OCI-LY1 (cell line): ENCODE measurements at regions not wholly inside any gene's neighbourhood (a gene's known extent, or its start where the extent isn't known, plus 50 kb on each side); places are given as distances from the start of the nearest gene placed in this dataset.

Experiments used
- H2AFZ ChIP-seq: fragments of 200-600 bp; sonication (generic), shearing (Covaris generic); 2 replicates; pipeline ENCODE4 v1.6.0; 2014; ENCODE audit warnings: antibody characterized with exemption, mild to moderate bottlenecking, low read length
- H3F3A ChIP-seq: fragments of 200-600 bp; sonication (generic), shearing (Covaris generic); 2 replicates; pipeline ENCODE4 v1.6.0; 2014; ENCODE audit warnings: mild to moderate bottlenecking, antibody characterized with exemption, low read length, moderate library complexity; ENCODE audit not compliant: insufficient read depth
- H3K27ac ChIP-seq: fragments of 200-600 bp; sonication (generic); 2 replicates; pipeline ENCODE4 v1.5.1; 2014; ENCODE audit warnings: low read length, mixed run types, mild to moderate bottlenecking, low read depth; ENCODE audit not compliant: poor library complexity, severe bottlenecking
- H3K27me3 ChIP-seq: fragments of 200-600 bp; sonication (generic); 2 replicates; pipeline ENCODE4 v1.6.0; 2014; ENCODE audit warnings: antibody characterized with exemption, mild to moderate bottlenecking, low read length, moderate library complexity; ENCODE audit not compliant: insufficient read depth
- H3K36me3 ChIP-seq: fragments of 200-600 bp; sonication (generic); 2 replicates; pipeline ENCODE4 v1.6.1; 2014; ENCODE audit warnings: mild to moderate bottlenecking, antibody characterized with exemption, low read length, moderate library complexity, mixed read lengths; ENCODE audit not compliant: insufficient read depth
- H3K4me1 ChIP-seq: fragments of 200-600 bp; sonication (generic); 2 replicates; pipeline ENCODE4 v1.5.1; 2014; ENCODE audit warnings: mild to moderate bottlenecking, low read length, moderate library complexity; ENCODE audit not compliant: insufficient read depth, severe bottlenecking
- H3K4me2 ChIP-seq: fragments of 200-600 bp; sonication (generic), shearing (Covaris generic); 2 replicates; pipeline ENCODE4 v1.6.1; 2014; ENCODE audit warnings: low read length
- H3K4me3 ChIP-seq: fragments of 200-600 bp; sonication (generic); 2 replicates; pipeline ENCODE4 v1.5.1; 2014; ENCODE audit warnings: low read length, low read depth, mild to moderate bottlenecking, mixed read lengths; ENCODE audit not compliant: poor library complexity, severe bottlenecking
- H3K79me2 ChIP-seq: fragments of 200-600 bp; shearing (Covaris generic); 2 replicates; pipeline ENCODE4 v1.6.1; 2016; ENCODE audit warnings: mixed run types, low read length, mixed read lengths; ENCODE audit not compliant: insufficient read depth
- H3K9ac ChIP-seq: fragments of 200-600 bp; sonication (generic), shearing (Covaris generic); 2 replicates; pipeline ENCODE4 v1.6.1; 2014; ENCODE audit warnings: mild to moderate bottlenecking, low read length, mixed read lengths
- H3K9me2 ChIP-seq: fragments of 200-600 bp; sonication (generic), shearing (Covaris generic); 2 replicates; pipeline ENCODE4 v1.6.1; 2014; ENCODE audit warnings: low read depth, mild to moderate bottlenecking, low read length, mixed read lengths
- H3K9me3 ChIP-seq: fragments of 200-600 bp; shearing (Covaris generic); 2 replicates; pipeline ENCODE4 v1.6.1; 2014; ENCODE audit warnings: low read length, mixed read lengths
- H4K20me1 ChIP-seq: fragments of 200-600 bp; sonication (generic), shearing (Covaris generic); 2 replicates; pipeline ENCODE4 v1.6.0; 2016; ENCODE audit warnings: mild to moderate bottlenecking, low read length; ENCODE audit not compliant: insufficient read depth
- CTCF ChIP-seq: fragments of 200-600 bp; sonication (generic), shearing (Covaris generic); IDR thresholded peaks from 2 replicates; pipeline ENCODE4 v1.5.1; 2017; ENCODE audit warnings: mild to moderate bottlenecking, antibody characterized with exemption, low read length, moderate library complexity, mixed read lengths
- EZH2 ChIP-seq: fragments of 200-600 bp; sonication (generic), shearing (Covaris generic); IDR thresholded peaks from 2 replicates; pipeline ENCODE4 v1.8.0; 2017; ENCODE audit warnings: borderline replicate concordance, mixed run types, mild to moderate bottlenecking, antibody characterized with exemption, low read length, moderate library complexity, mixed read lengths

- H3F3A ChIP-seq: no peaks in the 10 kb centered on the region
- no peak overlapping the region for H3K4me3 ChIP-seq
- no peaks in the 10 kb centered on the region for H3K79me2 ChIP-seq
- H3K36me3 ChIP-seq: no peaks in the 10 kb centered on the region
- TF ChIP-seq EZH2: no peak
- no peak for TF ChIP-seq CTCF
- no peak overlapping the region for H3K27ac ChIP-seq
- H3K9me2 ChIP-seq: no peaks in the 10 kb centered on the region
- no peak overlapping the region for H3K9ac ChIP-seq
- H3K4me2 ChIP-seq: no peak overlapping the region
- no peaks in the 10 kb centered on the region for H4K20me1 ChIP-seq
- H3K27me3 ChIP-seq: no peaks in the 10 kb centered on the region
- H3K9me3 ChIP-seq: no peaks in the 10 kb centered on the region
- H2AFZ ChIP-seq: no peak overlapping the region
- H3K4me1 ChIP-seq: peaks cover 13% of the 10 kb centered on the region
Observed at GRCh38 chr4:123249821-123250220, 146.8 kb upstream of the SPRY1 start.

- Histone ChIP-seq H2AFZ (no peak overlapping the region), H3K4me1 (peaks cover 6% of the 10 kb centered on the region), H3K9me3 (no peaks in the 10 kb centered on the region), H3K36me3 (0 out of 2 replicates have a peak, but pooled peaks cover 1% of the 10 kb centered on the region), H3K9me2 (no peaks in the 10 kb centered on the region), H3K9ac (no peak overlapping the region), H3K4me2 (no peak overlapping the region), H3K79me2 (no peaks in the 10 kb centered on the region), H3K27ac (no peak overlapping the region), H3F3A (no peaks in the 10 kb centered on the region), H4K20me1 (no peaks in the 10 kb centered on the region), H3K4me3 (no peak overlapping the region), H3K27me3 (no peaks in the 10 kb centered on the region)
- no peak for TF ChIP-seq CTCF
- no peak for TF ChIP-seq EZH2
Observed at GRCh38 chr4:123250843-123251242, 145.8 kb upstream of the SPRY1 start.

GRCh38 chr4:123255971-123256370, 140.6 kb upstream of the SPRY1 start:
- Histone ChIP-seq H3K4me2 (no peak overlapping the region), H3K79me2 (no peaks in the 10 kb centered on the region)

More at GRCh38 chr4:123255971-123256370, 140.6 kb upstream of the SPRY1 start:
- Histone ChIP-seq H2AFZ (no peak overlapping the region), H3K27ac (no peak overlapping the region), H3K9ac (no peak overlapping the region), H3F3A (no peaks in the 10 kb centered on the region), H4K20me1 (no peaks in the 10 kb centered on the region), H3K4me3 (no peak overlapping the region), H3K4me1 (peaks cover 6% of the 10 kb centered on the region), H3K27me3 (no peaks in the 10 kb centered on the region), H3K9me2 (no peaks in the 10 kb centered on the region), H3K36me3 (peaks cover 4% of the 10 kb centered on the region; the same call in 1 of the 2 replicates), H3K9me3 (no peaks in the 10 kb centered on the region)
- TF ChIP-seq EZH2 (no peak), CTCF (no peak)
